ENCODE measurements at regions not wholly inside any gene's neighbourhood (a gene's known extent, or its start where the extent isn't known, plus 50 kb on each side); places are given as distances from the start of the nearest gene placed in this dataset.

- TF ChIP-seq FOXM1 (IDR thresholded peaks at IDR 0.05; ENCODE audit: borderline replicate concordance, low read depth) (no peak), RAD21 (IDR thresholded peaks at IDR 0.05; ENCODE audit: low read depth) (no peak), EP300 (IDR thresholded peaks at IDR 0.05; ENCODE audit: borderline replicate concordance) (no peak), CEBPB (IDR thresholded peaks at IDR 0.05) (no peak), TAF1 (IDR thresholded peaks at IDR 0.05; ENCODE audit: low read depth) (no peak), ZBTB7A (IDR thresholded peaks at IDR 0.05; ENCODE audit: low read depth) (no peak), MAX (IDR thresholded peaks at IDR 0.05) (no peak), CREB1 (IDR thresholded peaks at IDR 0.05; ENCODE audit: low read depth) (no peak), EGR1 (IDR thresholded peaks at IDR 0.05) (no peak), TEAD4 (IDR thresholded peaks at IDR 0.05) (no peak), YY1 (IDR thresholded peaks at IDR 0.05; ENCODE audit: low read depth) (no peak), TCF12 (IDR thresholded peaks at IDR 0.05; ENCODE audit: low read depth) (no peak), NFIC (IDR thresholded peaks at IDR 0.05) (no peak)
- TF ChIP-seq, protein P1, sequence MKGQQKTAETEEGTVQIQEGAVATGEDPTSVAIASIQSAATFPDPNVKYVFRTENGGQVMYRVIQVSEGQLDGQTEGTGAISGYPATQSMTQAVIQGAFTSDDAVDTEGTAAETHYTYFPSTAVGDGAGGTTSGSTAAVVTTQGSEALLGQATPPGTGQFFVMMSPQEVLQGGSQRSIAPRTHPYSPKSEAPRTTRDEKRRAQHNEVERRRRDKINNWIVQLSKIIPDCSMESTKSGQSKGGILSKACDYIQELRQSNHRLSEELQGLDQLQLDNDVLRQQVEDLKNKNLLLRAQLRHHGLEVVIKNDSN (IDR thresholded peaks at IDR 0.05), result no peak
- TF ChIP-seq, protein P2, sequence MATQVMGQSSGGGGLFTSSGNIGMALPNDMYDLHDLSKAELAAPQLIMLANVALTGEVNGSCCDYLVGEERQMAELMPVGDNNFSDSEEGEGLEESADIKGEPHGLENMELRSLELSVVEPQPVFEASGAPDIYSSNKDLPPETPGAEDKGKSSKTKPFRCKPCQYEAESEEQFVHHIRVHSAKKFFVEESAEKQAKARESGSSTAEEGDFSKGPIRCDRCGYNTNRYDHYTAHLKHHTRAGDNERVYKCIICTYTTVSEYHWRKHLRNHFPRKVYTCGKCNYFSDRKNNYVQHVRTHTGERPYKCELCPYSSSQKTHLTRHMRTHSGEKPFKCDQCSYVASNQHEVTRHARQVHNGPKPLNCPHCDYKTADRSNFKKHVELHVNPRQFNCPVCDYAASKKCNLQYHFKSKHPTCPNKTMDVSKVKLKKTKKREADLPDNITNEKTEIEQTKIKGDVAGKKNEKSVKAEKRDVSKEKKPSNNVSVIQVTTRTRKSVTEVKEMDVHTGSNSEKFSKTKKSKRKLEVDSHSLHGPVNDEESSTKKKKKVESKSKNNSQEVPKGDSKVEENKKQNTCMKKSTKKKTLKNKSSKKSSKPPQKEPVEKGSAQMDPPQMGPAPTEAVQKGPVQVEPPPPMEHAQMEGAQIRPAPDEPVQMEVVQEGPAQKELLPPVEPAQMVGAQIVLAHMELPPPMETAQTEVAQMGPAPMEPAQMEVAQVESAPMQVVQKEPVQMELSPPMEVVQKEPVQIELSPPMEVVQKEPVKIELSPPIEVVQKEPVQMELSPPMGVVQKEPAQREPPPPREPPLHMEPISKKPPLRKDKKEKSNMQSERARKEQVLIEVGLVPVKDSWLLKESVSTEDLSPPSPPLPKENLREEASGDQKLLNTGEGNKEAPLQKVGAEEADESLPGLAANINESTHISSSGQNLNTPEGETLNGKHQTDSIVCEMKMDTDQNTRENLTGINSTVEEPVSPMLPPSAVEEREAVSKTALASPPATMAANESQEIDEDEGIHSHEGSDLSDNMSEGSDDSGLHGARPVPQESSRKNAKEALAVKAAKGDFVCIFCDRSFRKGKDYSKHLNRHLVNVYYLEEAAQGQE (IDR thresholded peaks at IDR 0.05; ENCODE audit: low read depth), result no peak
Measured at GRCh38 chr7:85462671-85463070, 275.8 kb upstream of the SEMA3D start.

- TF ChIP-seq TEAD4 (IDR thresholded peaks at IDR 0.05), result no peak
- no peak for TF ChIP-seq FOXM1 (IDR thresholded peaks at IDR 0.05; ENCODE audit: borderline replicate concordance, low read depth)
- TF ChIP-seq YY1 (IDR thresholded peaks at IDR 0.05; ENCODE audit: low read depth), result no peak
- TF ChIP-seq TCF12 (IDR thresholded peaks at IDR 0.05; ENCODE audit: low read depth), result no peak
- TF ChIP-seq, protein P1 (IDR thresholded peaks at IDR 0.05), result no peak
- no peak for TF ChIP-seq MAX (IDR thresholded peaks at IDR 0.05)
- TF ChIP-seq EP300 (IDR thresholded peaks at IDR 0.05; ENCODE audit: borderline replicate concordance), result no peak
- TF ChIP-seq, protein P2 (IDR thresholded peaks at IDR 0.05; ENCODE audit: low read depth), result no peak
- TF ChIP-seq RAD21 (IDR thresholded peaks at IDR 0.05; ENCODE audit: low read depth), result no peak
- TF ChIP-seq CREB1 (IDR thresholded peaks at IDR 0.05; ENCODE audit: low read depth), result no peak
- no peak for TF ChIP-seq ZBTB7A (IDR thresholded peaks at IDR 0.05; ENCODE audit: low read depth)
- no peak for TF ChIP-seq NFIC (IDR thresholded peaks at IDR 0.05)
- TF ChIP-seq CEBPB (IDR thresholded peaks at IDR 0.05), result no peak
- no peak for TF ChIP-seq EGR1 (IDR thresholded peaks at IDR 0.05)
- TF ChIP-seq TAF1 (IDR thresholded peaks at IDR 0.05; ENCODE audit: low read depth), result no peak
Measured at GRCh38 chr7:85457911-85458310, 271.1 kb upstream of the SEMA3D start.

DNA sequence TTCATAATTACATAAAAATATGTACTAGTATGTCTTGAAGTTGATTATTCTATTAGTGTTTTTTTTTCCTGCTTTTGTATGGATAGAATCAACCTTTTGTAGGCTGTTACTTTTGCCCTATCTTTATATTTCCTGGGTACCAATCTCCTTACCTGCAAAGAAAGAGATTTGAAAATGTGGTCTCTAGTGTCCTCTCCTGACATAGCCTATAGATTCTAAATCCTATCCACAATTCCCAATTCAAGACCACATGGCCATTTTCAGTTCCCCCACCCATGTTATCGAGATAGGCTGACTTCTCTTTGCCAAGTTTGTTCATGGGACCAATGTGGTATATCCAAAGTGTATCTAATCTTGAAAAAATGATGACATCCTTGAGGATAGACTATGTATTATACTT lies 269.4 kb upstream of the SEMA3D start:
- TF ChIP-seq TAF1 (IDR thresholded peaks at IDR 0.05; ENCODE audit: low read depth) (no peak), NFIC (IDR thresholded peaks at IDR 0.05) (no peak), EP300 (IDR thresholded peaks at IDR 0.05; ENCODE audit: borderline replicate concordance) (no peak), CEBPB (IDR thresholded peaks at IDR 0.05) (no peak), TCF12 (IDR thresholded peaks at IDR 0.05; ENCODE audit: low read depth) (no peak), MAX (IDR thresholded peaks at IDR 0.05) (no peak), FOXM1 (IDR thresholded peaks at IDR 0.05; ENCODE audit: borderline replicate concordance, low read depth) (no peak), EGR1 (IDR thresholded peaks at IDR 0.05) (no peak)
- TF ChIP-seq, protein P1 (IDR thresholded peaks at IDR 0.05), result no peak
- TF ChIP-seq, protein P2 (IDR thresholded peaks at IDR 0.05; ENCODE audit: low read depth), result no peak

GRCh38 chr7:85454904-85455303 lies 268.0 kb upstream of the SEMA3D start:
- TF ChIP-seq CEBPB (IDR thresholded peaks at IDR 0.05) (no peak), FOXM1 (IDR thresholded peaks at IDR 0.05; ENCODE audit: borderline replicate concordance, low read depth) (no peak), CREB1 (IDR thresholded peaks at IDR 0.05; ENCODE audit: low read depth) (no peak), EGR1 (IDR thresholded peaks at IDR 0.05) (no peak), TCF12 (IDR thresholded peaks at IDR 0.05; ENCODE audit: low read depth) (no peak), NFIC (IDR thresholded peaks at IDR 0.05) (no peak), RAD21 (IDR thresholded peaks at IDR 0.05; ENCODE audit: low read depth) (no peak), TAF1 (IDR thresholded peaks at IDR 0.05; ENCODE audit: low read depth) (no peak), ZBTB7A (IDR thresholded peaks at IDR 0.05; ENCODE audit: low read depth) (no peak), TEAD4 (IDR thresholded peaks at IDR 0.05) (no peak), MAX (IDR thresholded peaks at IDR 0.05) (no peak), YY1 (IDR thresholded peaks at IDR 0.05; ENCODE audit: low read depth) (no peak), EP300 (IDR thresholded peaks at IDR 0.05; ENCODE audit: borderline replicate concordance) (no peak)
- TF ChIP-seq, protein P1 (IDR thresholded peaks at IDR 0.05), result no peak
- TF ChIP-seq, protein P2 (IDR thresholded peaks at IDR 0.05; ENCODE audit: low read depth), result no peak

All from Ishikawa (cell line).